ENCODE measurements at regions not wholly inside any gene's neighbourhood (a gene's known extent, or its start where the extent isn't known, plus 50 kb on each side); places are given as distances from the start of the nearest gene placed in this dataset.

DNA sequence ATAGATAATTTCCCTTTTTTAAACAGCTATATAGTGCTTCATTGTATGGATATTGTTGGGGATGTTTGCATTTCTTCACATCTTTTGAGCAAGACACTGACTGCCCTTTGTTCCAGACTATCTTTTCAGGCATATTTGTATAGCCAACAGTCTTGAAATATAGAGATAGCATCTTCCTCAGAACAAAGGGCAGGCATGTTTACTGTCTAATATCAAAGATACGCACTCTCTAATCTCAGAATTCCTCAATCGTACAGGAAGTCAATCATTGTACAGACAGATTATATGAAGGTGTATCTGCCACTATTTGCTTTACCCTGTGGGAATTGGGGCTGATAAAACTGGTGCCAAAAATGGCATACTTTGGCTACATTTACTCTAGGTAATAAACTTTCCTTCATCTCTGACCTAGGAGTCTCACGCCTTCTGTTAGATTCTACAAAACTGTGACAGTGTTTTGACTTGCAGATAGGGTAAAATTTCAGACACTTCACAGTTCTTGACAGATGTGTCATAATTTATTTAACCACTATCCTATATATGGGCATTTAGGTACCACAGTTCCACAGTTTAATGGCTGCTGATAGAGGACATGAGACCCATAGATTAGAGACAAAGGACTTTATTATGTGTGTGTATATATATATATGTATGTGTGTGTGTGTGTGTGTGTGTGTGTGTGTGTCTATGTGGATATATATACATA lies 321.0 kb downstream of the IGSF11 start:
- TF ChIP-seq CTCF (IDR thresholded peaks at IDR 0.05; ENCODE audit: insufficient read depth, missing control alignments) = no peak
- FAIRE-seq (no peak), DNase-seq (ENCODE audit: insufficient read length, low spot score) (no peak)

GRCh38 chr3:118714800-118715199 lies 319.8 kb downstream of the IGSF11 start:
- TF ChIP-seq CTCF (IDR thresholded peaks at IDR 0.05; ENCODE audit: insufficient read depth, missing control alignments) = no peak
- no peak for FAIRE-seq
- DNase-seq (ENCODE audit: insufficient read length, low spot score) = no peak

DNA sequence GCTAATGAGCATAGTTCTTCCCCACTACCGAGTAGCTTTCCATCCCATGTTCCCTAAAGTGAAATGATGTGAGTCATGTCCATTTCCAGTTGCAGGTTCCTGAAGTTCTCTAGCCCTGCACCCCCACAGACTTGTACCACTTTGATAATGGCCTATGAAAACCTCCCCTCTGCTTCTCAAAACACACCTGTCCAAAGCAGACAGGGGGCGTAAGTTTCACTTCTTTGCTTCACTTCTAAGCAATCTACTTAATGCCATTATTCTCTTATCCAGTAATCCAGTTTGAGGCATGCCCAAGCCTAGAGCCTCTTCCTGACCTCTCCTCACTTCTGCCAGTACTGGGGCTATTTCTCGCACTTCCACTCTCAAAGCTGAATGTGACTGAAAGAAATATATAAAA lies 305.1 kb downstream of the IGSF11 start:
- FAIRE-seq (no peak), DNase-seq (ENCODE audit: insufficient read length, low spot score) (no peak)
- TF ChIP-seq CTCF (IDR thresholded peaks at IDR 0.05; ENCODE audit: insufficient read depth, missing control alignments) = no peak

GRCh38 chr3:118734664-118735063 lies 300.0 kb downstream of the IGSF11 start:
- DNase-seq (ENCODE audit: insufficient read length, low spot score) (no peak), FAIRE-seq (no peak)
- no peak for TF ChIP-seq CTCF (IDR thresholded peaks at IDR 0.05; ENCODE audit: insufficient read depth, missing control alignments)

- no peak for TF ChIP-seq CTCF (IDR thresholded peaks at IDR 0.05; ENCODE audit: insufficient read depth, missing control alignments)
- no peak for DNase-seq (ENCODE audit: insufficient read length, low spot score)
- no peak for FAIRE-seq
These were observed 298.5 kb downstream of the IGSF11 start for GRCh38 chr3:118736107-118736506.

GRCh38 chr3:118740722-118741290 lies 293.8 kb downstream of the IGSF11 start:
- DNase-seq (ENCODE audit: insufficient read length, low spot score) = no peak

More at GRCh38 chr3:118740722-118741290, 293.8 kb downstream of the IGSF11 start:
- no peak for TF ChIP-seq CTCF (IDR thresholded peaks at IDR 0.05; ENCODE audit: insufficient read depth, missing control alignments)
- FAIRE-seq = no peak
